SK-N-MC (cell line): ENCODE measurements at regions not wholly inside any gene's neighbourhood (a gene's known extent, or its start where the extent isn't known, plus 50 kb on each side); places are given as distances from the start of the nearest gene placed in this dataset.

Experiments used
- EZH2 ChIP-seq: fragments of 200-600 bp; sonication (generic); IDR thresholded peaks from one replicate; pipeline ENCODE4 v1.6.1; 2017; ENCODE audit warnings: antibody characterized with exemption
- POLR2AphosphoS5 ChIP-seq: IDR thresholded peaks from 2 replicates; pipeline ENCODE4 v1.6.1; 2012; ENCODE audit warnings: mild to moderate bottlenecking, low read depth, low read length, borderline replicate concordance

DNA sequence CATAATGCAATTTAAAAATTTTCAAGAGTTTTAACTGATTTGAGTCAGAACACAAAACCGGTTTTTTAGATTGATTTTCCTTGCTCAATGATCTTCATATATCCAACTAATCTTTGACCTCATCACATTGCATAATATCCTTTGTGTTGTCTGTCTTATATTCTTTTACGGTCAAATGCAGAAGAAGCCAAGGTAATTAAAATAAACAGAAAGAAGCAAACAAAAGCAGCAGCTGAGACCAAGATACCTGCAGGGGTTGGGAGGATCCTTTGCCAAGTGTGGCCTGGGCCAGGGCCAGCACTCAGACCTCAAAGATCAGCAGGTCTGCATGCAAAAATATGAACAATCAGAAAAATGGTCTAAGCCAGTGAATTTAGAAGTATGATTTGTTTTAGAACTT lies 428.9 kb upstream of the NETO1 start:
- TF ChIP-seq POLR2AphosphoS5 (no peak), EZH2 (no peak)
